ENCODE measurements at regions not wholly inside any gene's neighbourhood (a gene's known extent, or its start where the extent isn't known, plus 50 kb on each side); places are given as distances from the start of the nearest gene placed in this dataset.

DNA sequence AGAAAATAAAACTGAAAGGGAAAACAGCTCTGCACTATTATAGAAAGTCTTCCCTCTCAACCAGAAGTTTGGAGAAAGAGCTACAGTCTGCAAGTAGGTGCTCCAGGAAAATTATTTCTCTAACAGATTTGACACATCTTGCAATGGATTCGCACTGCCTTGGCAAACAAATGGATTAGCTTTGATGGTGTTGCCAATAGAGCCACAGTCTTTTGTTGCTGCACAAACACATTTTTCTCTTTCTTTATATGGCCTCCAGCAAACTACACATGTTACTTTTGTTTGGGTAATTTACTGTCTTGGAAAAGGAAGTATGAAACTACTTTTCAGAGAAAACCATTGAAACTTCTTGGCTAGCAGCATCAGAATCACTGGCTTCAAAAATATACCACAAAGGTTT lies 523.1 kb downstream of the EFNA5 start:
- TF ChIP-seq, protein P1, sequence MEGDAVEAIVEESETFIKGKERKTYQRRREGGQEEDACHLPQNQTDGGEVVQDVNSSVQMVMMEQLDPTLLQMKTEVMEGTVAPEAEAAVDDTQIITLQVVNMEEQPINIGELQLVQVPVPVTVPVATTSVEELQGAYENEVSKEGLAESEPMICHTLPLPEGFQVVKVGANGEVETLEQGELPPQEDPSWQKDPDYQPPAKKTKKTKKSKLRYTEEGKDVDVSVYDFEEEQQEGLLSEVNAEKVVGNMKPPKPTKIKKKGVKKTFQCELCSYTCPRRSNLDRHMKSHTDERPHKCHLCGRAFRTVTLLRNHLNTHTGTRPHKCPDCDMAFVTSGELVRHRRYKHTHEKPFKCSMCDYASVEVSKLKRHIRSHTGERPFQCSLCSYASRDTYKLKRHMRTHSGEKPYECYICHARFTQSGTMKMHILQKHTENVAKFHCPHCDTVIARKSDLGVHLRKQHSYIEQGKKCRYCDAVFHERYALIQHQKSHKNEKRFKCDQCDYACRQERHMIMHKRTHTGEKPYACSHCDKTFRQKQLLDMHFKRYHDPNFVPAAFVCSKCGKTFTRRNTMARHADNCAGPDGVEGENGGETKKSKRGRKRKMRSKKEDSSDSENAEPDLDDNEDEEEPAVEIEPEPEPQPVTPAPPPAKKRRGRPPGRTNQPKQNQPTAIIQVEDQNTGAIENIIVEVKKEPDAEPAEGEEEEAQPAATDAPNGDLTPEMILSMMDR (conservative IDR thresholded peaks at IDR 0.05), result no peak
- no peak for TF ChIP-seq ZFX (IDR thresholded peaks at IDR 0.05)
